GM12878 (cell line): ENCODE measurements at regions not wholly inside any gene's neighbourhood (a gene's known extent, or its start where the extent isn't known, plus 50 kb on each side); places are given as distances from the start of the nearest gene placed in this dataset.
A peak's percentile ranks its signal among the peaks of the same experiment; 100 is the strongest.

Experiments used
- ATAC-seq: fragments of 200-7000 bp; cut with Tn5 transposase; 3 replicates; pipeline ENCODE4 v1.9.1; 2020; ENCODE audit warnings: mild to moderate bottlenecking, moderate library complexity
- BruUV-seq: library from RNA; stranded (reverse); fragments of 400-500 nt; replicated peaks from 2 replicates; lab custom pipeline; 2021; lab: Mats Ljungman, UMichigan
- CTCF ChIA-PET: fragments of 300-600 bp; sonication (Branson Sonifier 250); formaldehyde crosslinking; extraction: SDS; loops from one replicate; lab custom pipeline; 2021; ENCODE audit warnings: inconsistent platforms; lab: Yijun Ruan, JAX
- POLR2A ChIA-PET: fragments of 350-600 bp; formaldehyde crosslinking; extraction: SDS; loops from one replicate; lab custom pipeline; 2021; ENCODE audit warnings: inconsistent platforms; lab: Charles Lee
- RAD21 ChIA-PET: fragments of 300-600 bp; sonication (Branson Sonifier 250); formaldehyde crosslinking; loops from one replicate; lab custom pipeline; 2023; ENCODE audit warnings: antibody characterized with exemption; ENCODE audit not compliant: unreplicated experiment; lab: Charles Lee
- SMC1A ChIA-PET: fragments of 300-600 bp; sonication (Branson Sonifier 250); formaldehyde crosslinking; loops from one replicate; lab custom pipeline; 2023; ENCODE audit not compliant: unreplicated experiment, uncharacterized antibody; lab: Charles Lee
- DNase-seq: peaks from one replicate; pipeline ENCODE4 v3.0.0-alpha.2; 2011; ENCODE audit warnings: low read depth, low spot score
- FAIRE-seq: peaks from 3 replicates; lab custom pipeline; 2011; peaks lifted over from hg19 to GRCh38; lab: Jason Lieb, UNC
- H2AFZ ChIP-seq: 2 replicates; pipeline ENCODE4 v1.6.0; 2011; ENCODE audit warnings: low read depth, low read length, control low read depth; ENCODE audit not compliant: control insufficient read depth
- H3K27ac ChIP-seq: 2 replicates; pipeline ENCODE4 v1.5.1; 2011; ENCODE audit warnings: control low read depth; ENCODE audit not compliant: control insufficient read depth, insufficient read depth
- H3K27me3 ChIP-seq, 2 experiments: replicated peaks in 1 of 2; 2 replicates each; pipeline versions ENCODE4 v1.6.0 to v1.6.1; 2011; ENCODE audit warnings: low read length in 1 of 2; ENCODE audit not compliant: control insufficient read depth in 2 of 2, insufficient read depth in 2 of 2
- H3K36me3 ChIP-seq, 2 experiments: 2 replicates each; pipeline ENCODE4 v1.5.1; 2011; ENCODE audit warnings: low read length in 1 of 2; ENCODE audit not compliant: control insufficient read depth in 2 of 2, insufficient read depth in 2 of 2
- H3K4me1 ChIP-seq: 2 replicates; pipeline ENCODE4 v1.6.1; 2011; ENCODE audit warnings: mild to moderate bottlenecking, low read length, moderate library complexity, mixed read lengths; ENCODE audit not compliant: control insufficient read depth, insufficient read depth
- H3K4me2 ChIP-seq: 2 replicates; pipeline ENCODE4 v1.6.0; 2011; ENCODE audit warnings: control low read depth; ENCODE audit not compliant: control insufficient read depth, insufficient read depth
- H3K4me3 ChIP-seq: fragments of 200-600 bp; sonication (generic); 2 replicates; pipeline ENCODE4 v1.5.1; 2016
- H3K79me2 ChIP-seq: 2 replicates; pipeline ENCODE4 v1.6.0; 2011; ENCODE audit warnings: low read length; ENCODE audit not compliant: control insufficient read depth, insufficient read depth
- H3K9ac ChIP-seq: 2 replicates; pipeline ENCODE4 v1.8.0; 2011; ENCODE audit warnings: low read length, control low read depth, mixed read lengths; ENCODE audit not compliant: control insufficient read depth, insufficient read depth
- H3K9me3 ChIP-seq: replicated peaks from 3 replicates; pipeline ENCODE4 v1.5.1; 2011; ENCODE audit warnings: mild to moderate bottlenecking, low read length; ENCODE audit not compliant: control insufficient read depth, insufficient read depth
- H4K20me1 ChIP-seq: 2 replicates; pipeline ENCODE4 v1.6.0; 2011; ENCODE audit not compliant: control insufficient read depth, insufficient read depth
- BRCA1 ChIP-seq: IDR thresholded peaks from 2 replicates; pipeline ENCODE4 v1.6.1; 2011; ENCODE audit warnings: low read depth, low read length, improper control_type of control experiment
- CEBPB ChIP-seq, 2 experiments: fragments of 150-350 bp in 1 of 2; IDR thresholded peaks; 2 replicates each; pipeline ENCODE4 v1.6.1; 2012 to 2014; ENCODE audit warnings: low read depth in 2 of 2, low read length in 2 of 2, borderline replicate concordance in 1 of 2, inconsistent platforms in 1 of 2
- HDGF ChIP-seq: fragments of 450-650 bp; IDR thresholded peaks from 2 replicates; pipeline ENCODE4 v1.6.1; 2016; ENCODE audit warnings: antibody characterized with exemption
- HSF1 ChIP-seq: fragments of 150-350 bp; IDR thresholded peaks from 2 replicates; pipeline ENCODE4 v1.6.1; 2014; ENCODE audit warnings: mild to moderate bottlenecking, low read depth, low read length
- JUNB ChIP-seq: IDR thresholded peaks from 2 replicates; pipeline ENCODE4 v1.6.1; 2016; ENCODE audit warnings: antibody characterized with exemption, mild to moderate bottlenecking
- NRF1 ChIP-seq: conservative IDR thresholded peaks from 2 replicates; pipeline ENCODE4 v1.6.1; 2011; ENCODE audit warnings: mild to moderate bottlenecking, low read depth, low read length, improper control_type of control experiment
- POLR2A ChIP-seq: IDR thresholded peaks from 2 replicates; pipeline ENCODE4 v1.6.1; 2011; ENCODE audit warnings: low read depth, mild to moderate bottlenecking, low read length
- RCOR1 ChIP-seq: conservative IDR thresholded peaks from 2 replicates; pipeline ENCODE4 v1.6.1; 2012; ENCODE audit warnings: low read depth, low read length, improper control_type of control experiment
- RELA ChIP-seq: fragments of 450-650 bp; IDR thresholded peaks from 2 replicates; pipeline ENCODE4 v1.8.0; 2014; ENCODE audit warnings: borderline replicate concordance; ENCODE audit not compliant: partially characterized antibody
- SMC3 ChIP-seq: IDR thresholded peaks from 2 replicates; pipeline ENCODE4 v1.6.1; 2011; ENCODE audit warnings: low read length, improper control_type of control experiment, borderline replicate concordance
- YBX1 ChIP-seq: fragments of 450-650 bp; IDR thresholded peaks from 2 replicates; pipeline ENCODE4 v1.6.1; 2016; ENCODE audit warnings: antibody characterized with exemption
- ZSCAN29 ChIP-seq: fragments of 450-650 bp; IDR thresholded peaks from 2 replicates; pipeline ENCODE4 v1.6.1; 2017; ENCODE audit warnings: mild to moderate bottlenecking, moderate library complexity
- ZZZ3 ChIP-seq: IDR thresholded peaks from 2 replicates; pipeline ENCODE4 v1.6.1; 2011; ENCODE audit warnings: low read depth; ENCODE audit not compliant: control insufficient read depth, insufficient read length
- WGBS: methylation state at CpG from one replicate; pipeline ENCODE4 v1.1.6; 2016; ENCODE audit warnings: low lambda C conversion rate; ENCODE audit not compliant: insufficient replicate concordance, insufficient coverage; ENCODE audit errors: missing lambda C conversion rate; 5-methylcytosine and 5-hydroxymethylcytosine counted together
- in situ Hi-C: fragments of 300-500 bp; cut with MboI; formaldehyde crosslinking; loops from 9 replicates; pipeline ENCODE4 v1.14.3; 2018; ENCODE audit warnings: mixed read lengths
- intact Hi-C: fragments of 100-400 bp; cut with micrococcal nuclease; formaldehyde crosslinking; loops from one replicate; pipeline ENCODE4 v1.14.2; 2022; ENCODE audit not compliant: unreplicated experiment

- Histone ChIP-seq H3K4me3 (no peak overlapping the region), H4K20me1 (no peaks in the 10 kb centered on the region), H3K9ac (no peak overlapping the region), H2AFZ (no peak overlapping the region), H3K36me3 (no peaks in the 10 kb centered on the region), H3K9me3 (no peaks in the 10 kb centered on the region; the same call in 2 of the 3 replicates), H3K79me2 (no peaks in the 10 kb centered on the region), H3K27ac (no peak overlapping the region), H3K4me1 (no peaks in the 10 kb centered on the region)
- DNase-seq (no peak), ATAC-seq (peak; percentile 5; the same call in 1 of the 3 replicates)
- BruUV-seq, result no TSS peak
- ChIA-PET POLR2A (interaction anchor here (1.9 to 3.0 kb wide), 3 partner anchors 10 to 77 kb away, joined by 7 to 24 read pairs (median 11); partner anchors contain the start of gene ARL15), RAD21 (interaction anchor here (0.8 to 3.5 kb wide), 11 partner anchors 8 to 154 kb away, joined by 3 to 41 read pairs (median 4); partner anchors contain the start of gene ARL15), CTCF (interaction anchor here (0.6 to 2.4 kb wide), 10 partner anchors 8 to 1473 kb away, joined by 3 to 17 read pairs (median 6); partner anchors contain the start of gene ARL15)
- in situ Hi-C loops, result no loop called here
- intact Hi-C loops, result no loop called here
- WGBS, result 43% methylated on average over 5 of the region's 5 CpGs
- no peak for TF ChIP-seq RCOR1
- no peak for TF ChIP-seq JUNB
- TF ChIP-seq BRCA1, result no peak
- TF ChIP-seq RELA, result no peak
- TF ChIP-seq ZZZ3, result no peak
- TF ChIP-seq, all 136 proteins: peak for 0
- FAIRE-seq, result no peak
- H3K4me2 ChIP-seq, result no peak overlapping the region
- H3K27me3 ChIP-seq, result no peaks in the 10 kb centered on the region
- SMC1A ChIA-PET, result interaction anchor here (0.6 to 3.3 kb wide), 14 partner anchors 8 to 825 kb away, joined by 3 to 43 read pairs (median 6); partner anchors contain the start of gene ARL15
These were observed 67.1 kb upstream of the HSPB3 start for GRCh38 chr5:54388409-54388808.

GRCh38 chr5:54387659-54388232 is 67.8 kb upstream of the HSPB3 start:
- Histone ChIP-seq H3K4me3 (no peak overlapping the region), H3K4me1 (no peaks in the 10 kb centered on the region), H3K9me3 (no peaks in the 10 kb centered on the region; the same call in 2 of the 3 replicates), H3K36me3 (no peaks in the 10 kb centered on the region), H3K4me2 (no peak overlapping the region), H2AFZ (no peak overlapping the region), H3K9ac (no peak overlapping the region), H4K20me1 (no peaks in the 10 kb centered on the region), H3K27me3 (no peaks in the 10 kb centered on the region), H3K79me2 (no peaks in the 10 kb centered on the region), H3K27ac (no peak overlapping the region)
- no peak for FAIRE-seq
- DNase-seq, result no peak
- ChIA-PET CTCF (interaction anchor here (1.0 to 2.4 kb wide), 8 partner anchors 8 to 1472 kb away, joined by 3 to 17 read pairs (median 6); partner anchors contain the start of gene ARL15), RAD21 (interaction anchor here (0.8 to 3.5 kb wide), 10 partner anchors 8 to 153 kb away, joined by 3 to 41 read pairs (median 4); partner anchors contain the start of gene ARL15), SMC1A (interaction anchor here (0.6 to 3.3 kb wide), 14 partner anchors 8 to 825 kb away, joined by 3 to 43 read pairs (median 6); partner anchors contain the start of gene ARL15), POLR2A (interaction anchor here (1.9 to 3.0 kb wide), 3 partner anchors 11 to 77 kb away, joined by 7 to 24 read pairs (median 11); partner anchors contain the start of gene ARL15)
- 40% methylated on average over 3 of the region's 3 CpGs for WGBS
- intact Hi-C loops (no loop called here), in situ Hi-C loops (no loop called here)
- peak; percentile 69 for ATAC-seq
- no TSS peak for BruUV-seq
- TF ChIP-seq HSF1 (no peak), HDGF (no peak), NRF1 (no peak), YBX1 (no peak), CEBPB (IDR thresholded peaks at IDR 0.05; ENCODE audit: borderline replicate concordance in 1 of 2, low read depth in 2 of 2, low read length in 2 of 2) (0 out of 4 replicates have a peak, but pooled peaks of 1 of the 2 experiments have one; percentile 49), ZSCAN29 (no peak), POLR2A (no peak), SMC3 (no peak)
